ENCODE measurements at regions not wholly inside any gene's neighbourhood (a gene's known extent, or its start where the extent isn't known, plus 50 kb on each side); places are given as distances from the start of the nearest gene placed in this dataset.

GRCh38 chr10:53093878-53094277 is 321.3 kb upstream of the MBL2 start:
- FAIRE-seq, result no peak

GRCh38 chr10:53091574-53091973 is 319.0 kb upstream of the MBL2 start:
- no peak overlapping the region for H3K9ac ChIP-seq (ENCODE audit: control insufficient read depth, extremely low read depth, insufficient read depth, low read length)
- dilution Hi-C loops (cut with MboI; ENCODE audit: extremely low pct_ligation_motif_present, low sequenced_read_pairs), result no loop called here
- FAIRE-seq, result no peak

More at GRCh38 chr10:53093878-53094277, 321.3 kb upstream of the MBL2 start:
- Histone ChIP-seq H2AFZ (ENCODE audit: control insufficient read depth, low read length) (no peak overlapping the region), H3K4me2 (ENCODE audit: control insufficient read depth, extremely low read depth, insufficient read depth, low read depth, low read length) (no peak overlapping the region), H3K4me3 (ENCODE audit: control insufficient read depth in 2 of 3, extremely low read depth in 1 of 3, insufficient read depth in 2 of 3, low read depth in 1 of 3, low read length in 3 of 3) (no peak overlapping the region), H3K27ac (ENCODE audit: control insufficient read depth, insufficient read depth, low read length) (no peak overlapping the region), H3K9me3 (ENCODE audit: control insufficient read depth, low read depth, low read length) (no peaks in the 10 kb centered on the region), H3K79me2 (ENCODE audit: control insufficient read depth, insufficient read depth, low read length) (no peaks in the 10 kb centered on the region), H4K20me1 (ENCODE audit: control insufficient read depth, extremely low read depth, insufficient read depth, low read length) (no peaks in the 10 kb centered on the region), H3K36me3 (ENCODE audit: control insufficient read depth in 2 of 2, extremely low read depth in 1 of 2, insufficient read depth in 2 of 2, low read length in 2 of 2) (no peaks in the 10 kb centered on the region), H3K9me1 (ENCODE audit: control insufficient read depth, extremely low read depth, insufficient read depth, low read length) (no peaks in the 10 kb centered on the region), H3K9ac (ENCODE audit: control insufficient read depth, extremely low read depth, insufficient read depth, low read length) (no peak overlapping the region), H3K27me3 (ENCODE audit: control insufficient read depth, extremely low read depth, insufficient read depth, low read length) (no peaks in the 10 kb centered on the region), H3K4me1 (ENCODE audit: control insufficient read depth, extremely low read depth, insufficient read depth, low read length) (no peaks in the 10 kb centered on the region)
- TF ChIP-seq, protein P1, sequence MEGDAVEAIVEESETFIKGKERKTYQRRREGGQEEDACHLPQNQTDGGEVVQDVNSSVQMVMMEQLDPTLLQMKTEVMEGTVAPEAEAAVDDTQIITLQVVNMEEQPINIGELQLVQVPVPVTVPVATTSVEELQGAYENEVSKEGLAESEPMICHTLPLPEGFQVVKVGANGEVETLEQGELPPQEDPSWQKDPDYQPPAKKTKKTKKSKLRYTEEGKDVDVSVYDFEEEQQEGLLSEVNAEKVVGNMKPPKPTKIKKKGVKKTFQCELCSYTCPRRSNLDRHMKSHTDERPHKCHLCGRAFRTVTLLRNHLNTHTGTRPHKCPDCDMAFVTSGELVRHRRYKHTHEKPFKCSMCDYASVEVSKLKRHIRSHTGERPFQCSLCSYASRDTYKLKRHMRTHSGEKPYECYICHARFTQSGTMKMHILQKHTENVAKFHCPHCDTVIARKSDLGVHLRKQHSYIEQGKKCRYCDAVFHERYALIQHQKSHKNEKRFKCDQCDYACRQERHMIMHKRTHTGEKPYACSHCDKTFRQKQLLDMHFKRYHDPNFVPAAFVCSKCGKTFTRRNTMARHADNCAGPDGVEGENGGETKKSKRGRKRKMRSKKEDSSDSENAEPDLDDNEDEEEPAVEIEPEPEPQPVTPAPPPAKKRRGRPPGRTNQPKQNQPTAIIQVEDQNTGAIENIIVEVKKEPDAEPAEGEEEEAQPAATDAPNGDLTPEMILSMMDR (optimal IDR thresholded peaks at IDR 0.05 in 1 of 3, IDR thresholded peaks at IDR 0.05 in 1 of 3, conservative IDR thresholded peaks at IDR 0.05 in 1 of 3; ENCODE audit: extremely low read depth in 1 of 3, insufficient read depth in 2 of 3, low read length in 3 of 3), result no peak
- TF ChIP-seq EZH2 (IDR thresholded peaks at IDR 0.05; ENCODE audit: low read length), result no peak
- no peak for DNase-seq (ENCODE audit: low read depth, low spot score)
- dilution Hi-C loops (cut with MboI; ENCODE audit: extremely low pct_ligation_motif_present, low sequenced_read_pairs), result no loop called here

More at GRCh38 chr10:53091574-53091973, 319.0 kb upstream of the MBL2 start:
- Histone ChIP-seq H3K27ac (ENCODE audit: control insufficient read depth, insufficient read depth, low read length) (no peak overlapping the region), H3K36me3 (ENCODE audit: control insufficient read depth in 2 of 2, extremely low read depth in 1 of 2, insufficient read depth in 2 of 2, low read length in 2 of 2) (no peaks in the 10 kb centered on the region), H3K4me3 (ENCODE audit: control insufficient read depth in 2 of 3, extremely low read depth in 1 of 3, insufficient read depth in 2 of 3, low read depth in 1 of 3, low read length in 3 of 3) (no peak overlapping the region), H3K9me1 (ENCODE audit: control insufficient read depth, extremely low read depth, insufficient read depth, low read length) (no peaks in the 10 kb centered on the region), H3K4me1 (ENCODE audit: control insufficient read depth, extremely low read depth, insufficient read depth, low read length) (no peaks in the 10 kb centered on the region), H2AFZ (ENCODE audit: control insufficient read depth, low read length) (no peak overlapping the region), H3K4me2 (ENCODE audit: control insufficient read depth, extremely low read depth, insufficient read depth, low read depth, low read length) (no peak overlapping the region), H3K9me3 (ENCODE audit: control insufficient read depth, low read depth, low read length) (no peaks in the 10 kb centered on the region), H3K79me2 (ENCODE audit: control insufficient read depth, insufficient read depth, low read length) (no peaks in the 10 kb centered on the region), H4K20me1 (ENCODE audit: control insufficient read depth, extremely low read depth, insufficient read depth, low read length) (no peaks in the 10 kb centered on the region), H3K27me3 (ENCODE audit: control insufficient read depth, extremely low read depth, insufficient read depth, low read length) (no peaks in the 10 kb centered on the region)
- no peak for DNase-seq (ENCODE audit: low read depth, low spot score)
- TF ChIP-seq, protein P1 (optimal IDR thresholded peaks at IDR 0.05 in 1 of 3, IDR thresholded peaks at IDR 0.05 in 1 of 3, conservative IDR thresholded peaks at IDR 0.05 in 1 of 3; ENCODE audit: extremely low read depth in 1 of 3, insufficient read depth in 2 of 3, low read length in 3 of 3), result no peak
- TF ChIP-seq EZH2 (IDR thresholded peaks at IDR 0.05; ENCODE audit: low read length), result no peak
